ENCODE measurements at regions not wholly inside any gene's neighbourhood (a gene's known extent, or its start where the extent isn't known, plus 50 kb on each side); places are given as distances from the start of the nearest gene placed in this dataset.
"Not testable (repeated sequence)": the region's sequence is repeated elsewhere in the genome, so short reads cannot be mapped to it uniquely, and the experiment has no call there.

DNA sequence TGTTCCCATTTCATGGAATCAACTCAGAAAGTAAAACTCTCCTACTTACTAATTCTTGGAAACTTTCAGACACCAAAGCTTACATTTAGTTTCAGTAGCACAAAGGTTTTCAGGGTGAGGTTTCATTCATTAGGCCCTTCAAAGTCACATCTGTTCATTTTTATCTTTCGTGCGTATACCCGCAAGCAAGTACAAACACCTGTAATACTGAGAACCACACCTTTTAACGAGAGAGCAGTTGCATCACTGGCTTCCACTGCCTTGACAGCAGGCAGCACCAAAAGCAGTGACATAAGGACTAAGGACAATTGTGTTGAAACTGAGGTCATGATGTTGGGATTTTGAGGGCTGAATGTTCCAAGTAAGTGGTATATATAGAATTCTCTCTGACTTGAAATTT, 60.5 kb downstream of the GOLGA6L22 start:
- DNase-seq, result not testable (repeated sequence)

DNA sequence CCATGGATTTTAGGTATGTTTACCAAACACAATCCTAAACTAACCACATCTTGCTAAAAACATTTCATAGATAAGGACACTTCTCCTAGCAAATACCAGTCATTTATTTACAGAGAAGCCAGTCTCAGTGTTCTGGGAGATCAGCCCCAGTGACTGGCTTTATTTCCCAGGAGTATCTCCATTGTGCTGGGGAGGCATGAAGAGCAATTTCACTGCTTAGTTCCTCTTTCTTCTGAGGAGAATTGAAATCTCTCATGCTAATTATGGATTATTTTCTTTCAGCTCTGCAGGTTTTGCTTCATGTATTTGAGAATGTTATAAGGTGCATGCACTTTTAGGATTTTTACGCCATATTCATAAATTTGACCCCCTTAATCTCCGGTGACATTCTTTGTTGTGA, 67.8 kb downstream of the GOLGA6L22 start:
- DNase-seq, result not testable (repeated sequence)

DNA sequence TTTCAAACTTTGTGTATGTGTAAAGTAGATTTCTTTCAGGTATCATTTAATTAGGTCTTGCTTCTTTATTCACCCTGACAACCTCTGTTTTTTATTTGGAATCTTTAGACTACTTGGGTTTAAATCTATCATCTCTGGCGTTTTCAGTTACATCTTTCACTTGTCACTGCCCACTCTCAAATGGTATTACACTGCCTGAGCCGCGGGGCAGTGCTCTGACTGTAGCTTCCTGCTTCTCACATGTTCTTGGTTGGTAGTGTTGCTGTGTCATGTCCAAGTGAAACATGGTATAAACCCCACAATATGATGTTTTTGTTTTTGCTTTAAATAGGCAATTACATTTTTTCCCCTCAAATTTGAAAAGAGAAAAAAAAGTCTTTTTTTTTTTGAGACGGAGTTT, 68.3 kb downstream of the GOLGA6L22 start:
- DNase-seq, result not testable (repeated sequence)

DNA sequence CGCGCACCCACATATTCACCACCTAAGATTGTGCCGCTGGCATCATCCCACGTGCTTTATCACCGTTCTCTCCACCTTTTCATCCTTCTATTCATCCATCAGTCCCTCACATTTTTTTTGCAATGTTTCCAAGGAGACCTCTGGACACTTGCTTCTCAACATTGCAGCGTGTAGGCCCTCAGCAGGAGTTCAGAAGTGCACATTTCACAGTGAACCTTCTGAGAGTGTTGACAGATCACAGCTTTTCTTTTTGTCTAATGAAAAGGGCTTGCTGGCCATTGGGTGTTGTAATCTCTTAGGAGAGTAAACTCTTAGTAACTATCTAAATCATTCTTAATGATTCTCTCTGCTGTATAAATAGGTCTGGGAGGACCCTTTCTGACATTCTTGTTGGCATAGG, 70.5 kb downstream of the GOLGA6L22 start:
- DNase-seq, result not testable (repeated sequence)

DNA sequence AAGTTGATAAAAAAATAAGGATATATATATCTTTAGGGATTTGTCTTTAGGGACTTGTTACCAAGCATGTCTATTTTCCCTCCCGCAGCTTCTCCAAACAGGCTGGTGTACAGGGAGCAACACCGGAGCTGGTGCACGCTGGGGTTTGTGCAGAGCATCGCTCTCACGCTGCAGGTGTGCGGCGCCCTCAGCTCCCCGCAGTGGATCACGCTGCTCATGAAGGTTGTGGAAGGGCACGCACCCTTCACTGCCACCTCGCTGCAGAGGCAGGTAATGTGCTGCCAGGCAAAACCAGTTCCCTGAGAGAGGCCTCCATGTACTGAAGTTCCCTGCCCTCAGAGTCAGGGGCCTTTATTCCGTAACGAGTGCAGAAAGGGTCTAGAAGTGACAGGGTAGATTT, 101.0 kb downstream of the GOLGA6L22 start:
- not testable (repeated sequence) for DNase-seq

DNA sequence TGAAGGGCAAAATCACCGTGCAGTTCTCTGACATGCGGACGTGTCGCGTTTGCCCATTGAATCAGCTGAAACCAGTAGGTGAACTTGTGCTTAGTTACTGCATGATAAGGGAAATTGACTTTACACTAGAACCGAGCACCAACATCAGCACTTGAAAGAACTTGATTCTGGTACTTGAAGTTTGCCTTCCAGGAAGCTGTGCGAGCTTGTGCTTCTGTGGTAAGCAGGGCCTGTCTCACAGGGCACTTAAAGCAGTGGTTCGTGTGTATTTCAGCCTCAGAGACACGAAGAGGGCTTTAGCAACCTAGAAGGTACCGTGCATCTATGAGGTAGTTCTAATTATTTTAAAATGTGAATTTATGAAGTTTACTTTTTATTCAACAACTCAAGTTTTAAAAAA, 103.0 kb downstream of the GOLGA6L22 start:
- not testable (repeated sequence) for DNase-seq

DNA sequence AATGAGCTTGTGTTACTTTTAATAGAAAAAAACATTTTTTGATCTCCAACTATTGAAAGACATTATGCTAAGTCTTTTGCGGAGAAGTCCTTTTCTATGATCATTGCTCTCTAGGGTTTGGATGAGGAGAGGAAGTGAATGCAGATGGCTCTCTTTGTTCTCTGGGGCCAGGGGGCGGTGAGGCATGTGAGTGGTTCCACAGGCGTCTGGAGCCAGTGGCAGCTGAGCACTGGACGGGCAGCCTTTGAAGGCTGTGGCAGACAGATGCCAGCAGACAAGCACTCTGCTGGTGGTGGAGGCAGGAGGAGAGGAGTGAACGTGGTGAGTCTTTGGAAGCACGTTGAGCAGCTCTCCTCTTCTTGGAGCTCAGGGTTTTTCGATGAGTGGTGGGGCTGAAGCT, 107.8 kb downstream of the GOLGA6L22 start:
- DNase-seq, result not testable (repeated sequence)

DNA sequence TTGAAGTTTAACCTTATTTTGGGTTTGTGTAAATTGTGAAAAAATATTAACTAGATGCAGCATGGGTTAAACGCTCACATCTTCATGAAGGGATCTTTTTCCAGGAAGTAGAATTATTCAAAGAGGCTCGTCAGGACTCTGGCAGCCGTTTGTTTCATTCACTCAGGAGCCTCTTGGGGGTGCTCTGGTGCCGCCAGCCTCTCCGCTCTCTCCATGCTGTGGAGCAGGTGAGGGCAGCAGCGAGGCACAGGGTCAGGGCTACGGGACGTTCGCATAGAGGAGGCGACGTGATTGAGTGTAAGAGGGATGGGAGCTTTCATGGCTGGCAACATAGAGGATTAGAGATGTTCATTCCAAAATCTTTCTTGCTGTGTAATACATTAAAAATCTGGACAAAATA, 110.8 kb downstream of the GOLGA6L22 start:
- not testable (repeated sequence) for DNase-seq

DNA sequence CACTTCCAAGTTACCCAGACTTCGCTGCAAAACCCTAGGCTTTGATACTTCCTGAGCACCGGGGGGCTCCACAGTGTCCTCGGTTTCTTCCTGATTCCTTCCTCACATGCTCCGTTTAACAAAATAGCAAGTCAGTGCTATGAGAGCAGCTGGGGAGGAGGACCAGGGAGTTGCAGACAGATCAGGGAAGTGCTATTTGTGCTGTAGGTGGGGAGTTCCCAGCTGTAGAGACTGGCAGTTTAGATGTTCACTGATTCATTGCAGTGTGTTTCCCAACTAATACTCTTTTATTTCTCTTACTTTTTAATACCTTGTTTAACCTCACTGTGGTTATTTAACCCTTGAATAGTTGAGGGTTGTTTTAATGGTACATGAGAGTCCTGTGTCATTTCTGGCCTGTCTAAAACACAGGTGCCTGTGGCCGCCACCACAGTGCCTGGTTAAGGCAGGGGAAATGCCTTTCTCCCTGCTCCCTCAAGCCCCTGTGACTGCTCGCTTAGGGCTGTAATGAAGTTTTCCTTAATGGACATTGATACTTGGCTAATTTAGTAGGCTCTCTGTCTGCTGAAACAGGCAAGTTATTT, 113.5 kb downstream of the GOLGA6L22 start:
- peak; percentile 78 for DNase-seq

DNA sequence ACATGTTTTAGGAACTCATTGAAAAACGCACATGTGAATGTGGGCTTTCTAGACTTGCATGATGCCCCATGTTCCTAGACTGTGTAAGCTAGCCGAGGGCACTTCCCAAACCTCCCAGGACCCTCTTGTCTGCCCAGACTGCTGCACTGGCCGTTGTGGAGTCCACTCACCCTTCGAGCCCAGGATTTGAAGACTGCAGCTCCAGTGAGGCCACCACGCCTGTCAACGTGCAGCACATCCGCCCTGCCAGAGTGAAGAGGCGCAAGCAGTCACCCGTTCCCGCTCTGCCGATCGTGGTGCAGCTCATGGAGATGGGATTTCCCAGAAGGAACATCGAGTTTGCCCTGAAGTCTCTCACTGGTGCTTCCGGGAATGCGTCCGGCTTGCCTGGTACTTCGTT, 114.1 kb downstream of the GOLGA6L22 start:
- peak; percentile 0 for DNase-seq

DNA sequence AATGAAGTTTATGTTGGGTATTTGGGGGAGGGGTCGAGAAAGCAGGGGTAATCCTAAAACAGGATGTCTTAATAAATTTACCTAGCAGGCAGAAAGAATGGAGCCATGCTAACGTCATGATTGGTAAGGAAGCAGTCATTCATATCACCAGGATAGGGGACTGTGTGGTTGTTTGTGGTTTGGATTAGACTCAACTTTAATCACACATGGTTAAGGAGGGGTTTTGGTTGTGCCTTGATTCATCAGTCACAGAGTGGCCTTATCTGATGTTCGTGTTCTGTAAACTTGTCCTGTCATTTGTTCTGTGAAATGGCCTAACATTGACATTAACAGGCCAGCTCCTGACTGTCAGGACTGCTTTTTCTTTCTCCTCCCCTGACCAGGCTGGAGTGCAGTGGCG, 119.1 kb downstream of the GOLGA6L22 start:
- not testable (repeated sequence) for DNase-seq

DNA sequence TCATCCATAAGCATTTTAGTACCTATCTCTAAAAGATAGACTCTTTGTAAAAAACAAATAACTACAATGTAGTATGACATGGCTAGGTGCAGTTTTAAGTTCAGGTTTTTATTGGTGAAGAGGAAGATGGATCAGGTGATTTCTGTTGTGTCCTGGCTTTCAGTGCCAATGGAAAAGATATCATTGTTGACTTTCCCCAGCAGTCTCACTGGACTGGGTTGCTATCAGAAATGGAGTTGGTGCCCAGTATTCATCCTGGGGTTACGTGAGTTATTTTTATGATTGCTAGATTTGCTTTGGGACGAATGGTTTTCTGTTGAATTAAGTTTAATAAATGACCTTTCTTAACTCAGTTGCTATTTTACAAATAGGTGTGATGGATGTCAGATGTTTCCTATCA, 120.5 kb downstream of the GOLGA6L22 start:
- not testable (repeated sequence) for DNase-seq

DNA sequence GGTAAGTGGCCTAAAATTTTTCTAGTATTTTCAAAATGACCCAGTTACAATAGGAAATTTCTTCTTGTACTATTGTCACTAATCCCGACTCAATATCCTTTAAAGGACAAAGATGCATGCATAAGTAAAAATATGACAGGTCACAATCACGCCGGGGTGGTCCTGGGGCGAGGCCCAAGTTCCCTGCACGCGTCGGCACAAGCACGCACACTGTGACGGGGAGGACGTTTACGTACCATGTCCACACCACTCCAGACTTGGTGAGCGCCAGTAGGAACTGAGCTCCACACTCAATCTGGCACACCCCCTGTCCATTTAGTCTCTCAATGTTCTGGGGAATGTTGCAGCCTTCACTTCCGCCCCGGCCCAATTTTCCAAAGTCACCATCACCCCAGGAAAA, 128.7 kb downstream of the GOLGA6L22 start:
- DNase-seq, result not testable (repeated sequence)

DNA sequence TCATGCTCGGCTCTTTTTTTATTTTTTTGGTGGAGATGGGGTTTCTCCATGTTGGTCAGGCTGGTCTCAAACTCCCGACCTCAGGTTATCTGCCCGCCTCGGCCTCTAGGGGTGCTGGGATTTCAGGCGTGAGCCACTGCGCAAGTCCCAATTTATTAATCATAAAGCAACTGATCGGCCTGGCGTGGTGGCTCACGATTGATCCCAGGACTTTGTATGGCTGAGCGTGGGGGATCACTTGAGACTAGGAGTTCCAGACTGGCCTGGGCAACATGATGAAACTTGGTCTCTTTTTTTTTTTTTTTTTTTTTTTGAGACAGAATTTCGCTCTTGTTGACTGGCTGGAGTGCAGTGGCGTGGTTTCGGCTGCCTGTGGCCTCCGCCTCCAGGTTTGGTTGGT, 139.8 kb downstream of the GOLGA6L22 start:
- DNase-seq, result not testable (repeated sequence)

DNA sequence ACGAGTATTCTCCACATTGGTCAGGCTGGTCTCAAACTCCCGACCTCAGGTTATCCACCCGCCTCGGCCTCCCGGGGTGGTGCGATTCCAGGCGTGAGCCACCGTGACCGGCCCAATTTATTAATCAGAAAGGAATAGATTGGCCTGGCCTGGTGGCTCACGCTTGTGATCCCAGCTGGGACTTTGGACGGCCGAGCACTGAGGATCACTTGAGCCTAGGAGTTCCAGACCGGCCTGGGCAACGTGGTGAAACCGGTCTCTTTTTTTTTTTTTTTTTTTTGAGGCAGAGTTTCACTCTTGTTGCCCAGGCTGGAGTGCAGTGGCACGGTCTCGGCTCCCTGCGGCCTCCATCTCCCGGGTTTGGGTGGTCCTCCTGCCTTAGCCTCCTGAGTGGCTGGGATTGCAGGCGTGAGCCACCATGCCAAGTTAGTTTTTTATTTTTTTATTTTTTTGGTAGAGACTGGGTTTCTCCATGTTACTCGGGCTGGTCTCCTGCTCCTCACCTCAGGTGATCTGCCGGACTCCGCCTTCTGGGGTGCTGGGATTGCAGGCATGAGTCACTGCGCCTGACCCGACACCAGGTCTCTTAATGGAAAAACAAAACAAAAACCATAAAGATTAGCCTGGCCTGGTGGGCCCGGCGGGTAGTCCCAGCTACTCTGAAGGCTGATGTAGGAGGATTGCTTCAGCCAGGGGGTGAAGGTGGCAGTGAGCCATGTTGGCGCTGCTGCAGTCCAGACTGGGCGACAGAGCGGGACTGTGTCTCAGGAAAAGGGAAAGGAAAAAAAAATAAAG, 141.0 kb downstream of the GOLGA6L22 start:
- not testable (repeated sequence) for DNase-seq

DNA sequence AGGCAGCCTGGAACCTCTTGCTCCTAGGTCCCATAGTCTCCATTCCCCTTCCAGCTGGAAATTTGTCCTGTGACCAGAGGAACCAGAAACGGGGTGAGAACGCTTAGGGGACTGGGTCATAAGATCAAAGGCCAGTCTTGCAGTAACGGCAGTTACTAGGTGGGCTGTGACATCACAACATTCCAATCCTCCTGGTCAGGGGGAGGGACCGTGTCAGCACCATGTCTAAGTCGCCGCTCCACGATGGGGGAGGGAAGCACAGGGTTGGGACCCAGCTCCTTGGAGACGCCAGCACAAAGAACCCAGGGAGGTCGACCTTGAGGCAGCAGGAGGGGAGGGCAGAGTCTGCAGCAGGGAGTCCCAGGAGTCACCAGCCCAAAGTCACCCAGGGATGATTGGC, 158.3 kb downstream of the GOLGA6L22 start:
- not testable (repeated sequence) for DNase-seq

DNA sequence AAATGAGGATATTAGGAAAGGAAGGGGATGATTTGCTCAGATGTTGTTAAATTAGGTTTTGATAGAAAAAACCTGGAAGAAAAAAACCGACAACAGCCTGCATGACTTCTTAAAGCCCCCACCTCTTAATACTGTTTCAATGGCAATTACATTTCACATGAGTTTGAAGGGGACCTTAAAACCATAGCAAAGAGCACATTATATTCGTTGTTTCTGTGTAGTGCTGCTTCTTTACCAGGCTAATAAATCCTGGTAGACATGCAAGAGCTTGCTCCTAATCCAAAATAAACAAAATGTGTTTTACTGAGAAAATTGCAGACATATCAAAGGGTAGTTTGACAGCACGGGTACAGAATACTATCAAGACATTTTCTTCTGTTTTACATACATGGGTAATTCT, 154.7 kb upstream of the NIPA1 start:
- DNase-seq, result not testable (repeated sequence)

DNA sequence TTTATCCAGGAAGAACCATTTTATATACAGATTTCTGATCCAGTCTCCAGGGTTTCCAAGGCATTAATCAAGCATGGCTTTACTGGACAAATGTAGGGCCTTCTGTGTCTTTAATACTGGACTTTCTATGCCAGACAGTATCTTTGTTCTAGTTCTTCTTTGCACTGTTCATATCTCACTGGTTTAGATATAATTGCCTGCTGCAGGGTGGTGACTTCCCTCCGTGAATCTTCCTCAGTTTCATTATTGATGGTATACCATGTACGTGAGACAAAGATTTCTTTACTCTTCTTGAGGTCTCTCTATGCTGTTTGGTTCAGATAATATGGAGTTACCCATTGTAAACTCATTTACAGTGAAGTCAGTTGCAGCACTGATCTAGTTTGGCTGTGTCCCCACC, 146.5 kb upstream of the NIPA1 start:
- not testable (repeated sequence) for DNase-seq

DNA sequence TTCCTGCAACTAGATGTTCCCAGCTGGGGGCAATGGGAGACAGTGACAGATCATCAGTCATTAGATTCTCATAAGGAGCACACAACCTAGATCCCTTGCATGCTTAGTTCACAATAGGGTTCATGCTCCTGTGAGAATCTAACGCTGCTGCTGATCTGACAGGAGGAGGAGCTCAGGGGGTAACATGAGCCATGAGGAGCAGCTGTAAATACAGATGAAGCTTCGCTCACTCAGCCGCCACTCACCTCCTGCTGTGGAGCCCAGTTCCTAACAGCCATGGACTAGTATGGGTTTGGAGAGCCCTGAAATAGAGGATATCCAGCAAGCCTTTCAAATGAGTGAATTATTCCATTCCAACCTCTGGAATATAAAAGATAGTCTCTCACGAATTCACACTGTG, 137.0 kb upstream of the NIPA1 start:
- not testable (repeated sequence) for DNase-seq

DNA sequence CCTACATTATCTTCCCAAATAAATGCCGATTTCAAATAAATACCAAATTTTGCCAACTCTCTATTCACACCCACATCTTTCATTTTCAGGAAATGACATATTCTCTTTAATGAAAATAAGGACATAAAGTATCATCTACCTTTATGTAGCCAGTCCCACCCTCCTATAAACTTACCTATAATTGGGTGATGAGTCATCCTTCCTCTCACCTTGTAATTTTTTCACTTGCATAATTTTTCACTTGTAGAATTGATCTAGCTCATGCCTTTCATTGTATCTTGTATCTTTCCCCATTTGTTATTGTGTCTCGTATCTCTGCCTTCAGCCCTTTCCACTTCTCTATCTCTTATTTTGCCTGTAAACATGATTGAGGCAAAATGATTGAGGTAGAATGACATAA, 135.3 kb upstream of the NIPA1 start:
- DNase-seq, result not testable (repeated sequence)

DNA sequence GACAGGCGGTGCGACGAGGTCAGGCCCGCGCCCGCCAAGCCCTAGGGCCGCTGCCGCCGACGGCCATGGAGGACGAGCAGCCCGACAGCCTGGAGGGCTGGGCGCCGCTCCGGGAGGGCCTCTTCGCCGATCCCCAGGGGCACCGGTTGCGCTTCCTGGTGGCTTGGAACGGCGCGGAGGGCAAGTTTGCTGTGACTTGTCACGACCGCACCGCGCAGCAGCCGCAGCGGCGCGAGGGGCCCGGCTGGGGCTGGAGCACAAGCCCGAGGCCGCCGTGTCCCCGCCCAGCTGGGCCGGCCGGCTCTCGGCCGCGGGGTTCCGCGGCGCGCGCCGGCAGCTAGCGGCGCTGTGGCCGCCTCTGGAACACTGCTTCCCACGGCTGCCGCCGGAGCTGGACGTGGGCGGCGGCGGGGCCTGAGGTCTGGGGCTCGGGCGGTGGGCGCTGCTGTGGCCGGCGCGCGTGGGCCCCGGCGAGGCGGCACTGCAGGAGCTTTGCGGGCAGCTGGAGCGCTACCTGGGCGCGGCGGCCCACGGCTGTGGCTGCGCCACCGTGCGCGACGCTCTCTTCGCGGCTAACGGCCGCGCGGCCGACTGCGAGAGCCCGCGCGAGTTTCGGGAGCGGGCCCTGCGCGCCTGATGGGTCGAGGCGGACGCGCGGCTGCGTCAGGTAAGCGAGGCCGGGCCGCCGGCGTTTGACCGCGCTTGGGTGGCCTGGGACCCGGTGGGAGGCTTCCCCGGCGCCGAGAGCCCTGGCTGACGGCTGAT, 122.0 kb upstream of the NIPA1 start:
- peak; percentile 50 for DNase-seq

DNA sequence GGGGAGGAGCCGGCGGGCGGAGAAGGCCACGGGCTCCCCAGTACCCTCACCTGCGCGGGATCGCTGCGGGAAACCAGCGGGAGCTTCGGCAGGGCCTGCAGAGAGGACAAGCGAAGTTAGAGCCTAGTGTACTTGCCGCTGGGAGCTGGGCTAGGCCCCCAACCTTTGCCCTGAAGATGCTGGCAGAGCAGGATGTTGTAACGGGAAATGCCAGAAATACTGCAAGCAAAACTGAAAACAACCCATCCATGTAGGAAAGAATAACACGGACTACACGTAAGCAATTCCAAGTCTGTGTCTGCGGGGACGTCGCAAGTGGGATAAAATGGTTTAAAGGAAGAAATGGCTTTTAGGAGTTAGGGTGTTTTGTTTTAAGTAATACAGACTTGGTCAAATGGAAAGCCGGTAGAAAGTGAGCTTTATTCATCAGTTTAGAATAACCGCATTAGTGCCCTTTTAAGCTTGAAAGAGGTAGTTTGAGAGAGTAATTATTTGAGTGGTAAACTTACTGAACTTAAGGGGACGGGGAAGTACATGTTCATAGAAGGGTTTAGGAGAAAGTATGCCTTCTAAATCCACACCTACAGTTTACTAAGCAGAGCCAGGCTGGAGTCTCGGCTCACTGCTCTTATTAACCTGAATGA, 121.3 kb upstream of the NIPA1 start:
- peak; percentile 69 for DNase-seq

DNA sequence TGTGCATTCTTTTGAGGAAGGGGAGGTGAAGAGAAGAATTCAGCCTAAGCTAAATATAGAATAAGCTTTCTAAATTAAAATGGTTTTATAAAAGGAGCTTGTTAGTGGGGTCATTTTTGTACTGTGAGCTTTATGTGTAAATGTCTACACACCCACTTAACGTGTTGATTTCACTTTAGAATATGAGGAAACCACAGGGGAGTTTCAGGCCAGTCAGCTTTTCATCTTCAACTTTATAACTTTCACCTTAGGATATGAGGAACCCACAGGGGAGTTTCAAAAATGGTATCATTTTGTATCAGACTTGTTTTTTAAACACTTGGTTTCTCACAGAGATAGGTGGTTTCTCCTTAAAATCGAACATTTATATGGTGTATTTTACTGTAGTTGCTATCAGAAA, 120.7 kb upstream of the NIPA1 start:
- not testable (repeated sequence) for DNase-seq

Data from inflammatory macrophage treated with lipopolysaccharide for 4 hours (primary cell).